MM.1S (cell line): ENCODE measurements at regions not wholly inside any gene's neighbourhood (a gene's known extent, or its start where the extent isn't known, plus 50 kb on each side); places are given as distances from the start of the nearest gene placed in this dataset.

Experiments used
- DNase-seq: peaks from one replicate; pipeline ENCODE4 v3.0.0-alpha.2; 2015
- H2AFZ ChIP-seq: fragments of 300-600 bp; sonication (generic); 2 replicates; pipeline ENCODE4 v1.6.0; 2016; ENCODE audit warnings: antibody characterized with exemption, low read length
- H3F3A ChIP-seq: fragments of 300-600 bp; sonication (generic); 2 replicates; pipeline ENCODE4 v1.6.1; 2016; ENCODE audit warnings: mild to moderate bottlenecking, antibody characterized with exemption, low read length, moderate library complexity, mixed read lengths; ENCODE audit not compliant: insufficient read depth
- H3K27ac ChIP-seq: fragments of 300-600 bp; sonication (generic); 2 replicates; pipeline ENCODE4 v1.5.1; 2016; ENCODE audit warnings: mild to moderate bottlenecking, low read length
- H3K27me3 ChIP-seq: fragments of 300-600 bp; sonication (generic); replicated peaks from 2 replicates; pipeline ENCODE4 v1.6.0; 2016; ENCODE audit warnings: low read length; ENCODE audit not compliant: insufficient read depth
- H3K36me3 ChIP-seq: fragments of 300-600 bp; sonication (generic); replicated peaks from 2 replicates; pipeline ENCODE4 v1.6.1; 2016; ENCODE audit warnings: mild to moderate bottlenecking, low read length, mixed read lengths; ENCODE audit not compliant: insufficient read depth
- H3K4me1 ChIP-seq: fragments of 300-600 bp; sonication (generic); 2 replicates; pipeline ENCODE4 v1.6.1; 2016; ENCODE audit warnings: low read length, mixed read lengths
- H3K4me2 ChIP-seq: fragments of 300-600 bp; sonication (generic); 2 replicates; pipeline ENCODE4 v1.6.0; 2016; ENCODE audit warnings: low read depth, low read length
- H3K4me3 ChIP-seq: fragments of 300-600 bp; sonication (generic); 2 replicates; pipeline ENCODE4 v1.5.1; 2016; ENCODE audit warnings: low read length, mixed read lengths
- H3K79me2 ChIP-seq: fragments of 300-600 bp; sonication (generic); 2 replicates; pipeline ENCODE4 v1.6.1; 2016; ENCODE audit warnings: mixed run types, low read length, mixed read lengths
- H3K9ac ChIP-seq: fragments of 300-600 bp; sonication (generic); 2 replicates; pipeline ENCODE4 v1.6.1; 2016; ENCODE audit warnings: low read length, mixed read lengths
- H3K9me2 ChIP-seq: fragments of 300-600 bp; sonication (generic); replicated peaks from 2 replicates; pipeline ENCODE4 v1.6.1; 2016; ENCODE audit warnings: mild to moderate bottlenecking, low read length, mixed read lengths; ENCODE audit not compliant: insufficient read depth
- H3K9me3 ChIP-seq: fragments of 300-600 bp; sonication (generic); replicated peaks from 2 replicates; pipeline ENCODE4 v1.6.1; 2016; ENCODE audit warnings: mild to moderate bottlenecking, low read length, mixed read lengths; ENCODE audit not compliant: insufficient read depth
- H4K20me1 ChIP-seq: fragments of 300-600 bp; sonication (generic); 2 replicates; pipeline ENCODE4 v1.6.1; 2016; ENCODE audit warnings: mild to moderate bottlenecking, low read length, moderate library complexity, mixed read lengths; ENCODE audit not compliant: insufficient read depth
- CTCF ChIP-seq: fragments of 300-600 bp; sonication (generic); IDR thresholded peaks from 2 replicates; pipeline ENCODE4 v1.5.1; 2016; ENCODE audit warnings: antibody characterized with exemption, low read length, mixed read lengths
- EZH2 ChIP-seq: fragments of 300-600 bp; sonication (generic); optimal IDR thresholded peaks from 2 replicates; pipeline ENCODE3; 2017; ENCODE audit warnings: low read depth, mild to moderate bottlenecking, antibody characterized with exemption, low read length, mixed read lengths
- EZH2phosphoT487 ChIP-seq: fragments of 300-600 bp; sonication (generic); IDR thresholded peaks from 2 replicates; pipeline ENCODE4 v1.6.1; 2018; ENCODE audit warnings: antibody characterized with exemption, low read length

DNA sequence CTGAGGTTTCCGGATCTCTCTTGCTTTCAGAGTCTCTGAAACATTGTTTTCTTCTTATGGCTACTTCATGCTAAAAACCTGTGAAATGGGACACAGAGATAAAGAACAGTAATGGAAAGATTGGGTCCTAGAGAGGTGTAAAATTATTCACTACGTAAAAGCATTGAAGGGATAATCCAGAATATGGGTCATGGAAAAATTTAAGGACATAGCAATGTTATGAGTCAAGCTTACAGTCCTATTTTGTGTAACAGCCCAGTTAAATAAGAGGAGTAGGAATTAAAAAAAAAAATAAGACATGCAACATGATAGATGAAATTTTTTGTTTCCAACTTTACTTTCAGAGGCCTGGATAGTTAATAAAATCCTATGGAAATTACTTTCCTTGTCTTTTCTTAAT, 61.9 kb upstream of the ELL2 start:
- no peak overlapping the region for H3K27ac ChIP-seq
- no peak overlapping the region for H3K4me3 ChIP-seq
- no peaks in the 10 kb centered on the region for H3K27me3 ChIP-seq
- H3K4me2 ChIP-seq = no peak overlapping the region
- TF ChIP-seq CTCF = no peak
- TF ChIP-seq EZH2phosphoT487 = no peak
- no peak for TF ChIP-seq EZH2
- no peaks in the 10 kb centered on the region for H4K20me1 ChIP-seq
- no peaks in the 10 kb centered on the region for H3K4me1 ChIP-seq
- H3K9me2 ChIP-seq = no peaks in the 10 kb centered on the region
- no peak overlapping the region for H3K9ac ChIP-seq
- no peaks in the 10 kb centered on the region for H3K9me3 ChIP-seq
- no peaks in the 10 kb centered on the region for H3F3A ChIP-seq
- H2AFZ ChIP-seq = no peak overlapping the region
- no peaks in the 10 kb centered on the region for H3K79me2 ChIP-seq
- H3K36me3 ChIP-seq = no peaks in the 10 kb centered on the region
- no peak for DNase-seq

DNA sequence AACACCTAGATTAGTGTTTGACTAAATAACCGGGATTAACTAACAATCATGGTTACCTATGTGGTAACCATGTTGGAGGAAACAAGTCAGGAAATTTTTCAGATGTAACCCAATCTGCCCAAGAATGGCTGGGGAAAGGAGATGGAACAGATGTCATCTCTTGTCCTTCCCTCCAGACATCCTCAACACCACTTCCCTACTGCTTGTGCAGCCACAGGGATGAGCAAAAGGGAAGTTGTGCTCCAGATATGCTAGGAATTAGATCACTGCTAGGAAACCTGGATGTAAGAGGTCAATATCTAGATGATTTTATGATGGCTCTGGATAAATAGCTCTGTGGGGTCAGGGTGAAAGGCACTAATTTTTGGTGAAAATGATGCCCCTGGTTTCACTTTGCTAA, 61.3 kb upstream of the ELL2 start:
- no peaks in the 10 kb centered on the region for H3F3A ChIP-seq
- H3K4me2 ChIP-seq = no peak overlapping the region
- H3K9me2 ChIP-seq = no peaks in the 10 kb centered on the region
- H3K27ac ChIP-seq = no peak overlapping the region
- no peak for DNase-seq
- TF ChIP-seq EZH2 (no peak), EZH2phosphoT487 (no peak), CTCF (no peak)
- no peak overlapping the region for H3K9ac ChIP-seq
- no peaks in the 10 kb centered on the region for H3K4me1 ChIP-seq
- H2AFZ ChIP-seq = no peak overlapping the region
- no peak overlapping the region for H3K4me3 ChIP-seq
- no peaks in the 10 kb centered on the region for H3K79me2 ChIP-seq
- no peaks in the 10 kb centered on the region for H3K36me3 ChIP-seq
- no peaks in the 10 kb centered on the region for H4K20me1 ChIP-seq
- H3K27me3 ChIP-seq = no peaks in the 10 kb centered on the region
- H3K9me3 ChIP-seq = no peaks in the 10 kb centered on the region

DNA sequence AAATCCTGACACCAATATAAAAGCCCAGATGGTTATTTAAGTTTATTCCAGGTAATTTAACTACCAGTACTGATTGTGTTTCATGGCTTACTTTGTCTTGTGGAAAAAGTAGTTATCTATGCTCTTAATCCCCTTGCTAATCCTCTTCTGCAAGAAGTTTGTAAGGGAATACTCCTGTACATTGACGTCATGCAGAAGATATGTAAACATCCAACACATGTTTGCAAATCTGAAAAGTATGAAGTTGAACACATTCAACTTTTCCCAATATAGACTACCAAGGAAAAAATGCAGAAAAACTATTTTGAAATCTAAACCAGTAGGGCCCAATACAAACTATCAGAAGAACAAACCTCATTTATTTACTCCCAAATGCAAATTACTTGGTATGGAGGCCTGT, 56.3 kb upstream of the ELL2 start:
- Histone ChIP-seq H3K4me3 (no peak overlapping the region), H3K4me1 (no peaks in the 10 kb centered on the region), H3K27me3 (no peaks in the 10 kb centered on the region), H3K36me3 (no peaks in the 10 kb centered on the region), H4K20me1 (no peaks in the 10 kb centered on the region), H3K9me2 (no peaks in the 10 kb centered on the region), H3K9ac (no peak overlapping the region), H3F3A (no peaks in the 10 kb centered on the region), H2AFZ (no peak overlapping the region), H3K4me2 (no peak overlapping the region), H3K9me3 (no peaks in the 10 kb centered on the region), H3K79me2 (no peaks in the 10 kb centered on the region), H3K27ac (no peak overlapping the region)
- no peak for DNase-seq
- TF ChIP-seq EZH2 = no peak
- no peak for TF ChIP-seq CTCF
- no peak for TF ChIP-seq EZH2phosphoT487

GRCh38 chr5:96016216-96016615, 54.6 kb upstream of the ELL2 start:
- H2AFZ ChIP-seq = no peak overlapping the region
- no peak overlapping the region for H3K4me3 ChIP-seq
- H3F3A ChIP-seq = no peaks in the 10 kb centered on the region
- DNase-seq = no peak
- TF ChIP-seq CTCF (no peak), EZH2 (no peak), EZH2phosphoT487 (no peak)
- H4K20me1 ChIP-seq = no peaks in the 10 kb centered on the region
- H3K36me3 ChIP-seq = no peaks in the 10 kb centered on the region
- H3K9ac ChIP-seq = no peak overlapping the region
- H3K27ac ChIP-seq = no peak overlapping the region
- no peaks in the 10 kb centered on the region for H3K9me3 ChIP-seq
- no peak overlapping the region for H3K4me2 ChIP-seq
- no peaks in the 10 kb centered on the region for H3K9me2 ChIP-seq
- H3K27me3 ChIP-seq = no peaks in the 10 kb centered on the region
- H3K4me1 ChIP-seq = no peaks in the 10 kb centered on the region
- no peaks in the 10 kb centered on the region for H3K79me2 ChIP-seq
